Omental fat pad (tissue), 3 donors: ENCODE measurements at regions not wholly inside any gene's neighbourhood (a gene's known extent, or its start where the extent isn't known, plus 50 kb on each side); places are given as distances from the start of the nearest gene placed in this dataset.

ENCODE experiments used
- ATAC-seq: fragments of 150-250 bp; one replicate; pipeline ENCODE4 v1.9.1; 2016; ENCODE audit warnings: mild to moderate bottlenecking, moderate library complexity; ENCODE audit not compliant: low FRiP score
- DNase-seq: peaks from one replicate; pipeline ENCODE4 v3.0.0-alpha.2; 2019; ENCODE audit warnings: low spot score
- CTCF ChIP-seq, 3 donors: fragments of 450-650 bp; IDR thresholded peaks; one replicate each; pipeline ENCODE4 v1.5.1; 2016 to 2017; ENCODE audit warnings: antibody characterized with exemption in 3 of 3, mild to moderate bottlenecking in 3 of 3, moderate library complexity in 2 of 3

- TF ChIP-seq CTCF (IDR thresholded peaks at IDR 0.05), result no peak
- DNase-seq (no peak), ATAC-seq (no peak)
Observed at GRCh38 chr2:65700720-65701119, 268.3 kb upstream of the SPRED2 start.

- TF ChIP-seq CTCF (IDR thresholded peaks at IDR 0.05), result no peak
- DNase-seq, result no peak
- ATAC-seq, result no peak
Observed at GRCh38 chr2:65700004-65700651, 267.7 kb upstream of the SPRED2 start.

- ATAC-seq (no peak), DNase-seq (no peak)
- no peak for TF ChIP-seq CTCF (IDR thresholded peaks at IDR 0.05)
Observed at GRCh38 chr2:65691816-65692215, 259.4 kb upstream of the SPRED2 start.

- no peak for ATAC-seq
- no peak for DNase-seq
- TF ChIP-seq CTCF (IDR thresholded peaks at IDR 0.05), result no peak
Observed at GRCh38 chr2:65688141-65688886, 255.9 kb upstream of the SPRED2 start.

GRCh38 chr2:65687614-65688013 lies 255.2 kb upstream of the SPRED2 start:
- ATAC-seq, result no peak
- no peak for DNase-seq
- TF ChIP-seq CTCF (IDR thresholded peaks at IDR 0.05), result no peak

- no peak for DNase-seq
- TF ChIP-seq CTCF (IDR thresholded peaks at IDR 0.05), result no peak
- ATAC-seq, result no peak
Observed at GRCh38 chr2:65686928-65687521, 254.6 kb upstream of the SPRED2 start.
